ENCODE measurements at regions not wholly inside any gene's neighbourhood (a gene's known extent, or its start where the extent isn't known, plus 50 kb on each side); places are given as distances from the start of the nearest gene placed in this dataset.

- Mint-ChIP-seq H3K27me3 (ENCODE audit: low read depth) (no peaks in the 10 kb centered on the region), H3K4me3 (no peak overlapping the region), H3K4me1 (peaks cover 9% of the 10 kb centered on the region), H3K9me3 (peaks cover 8% of the 10 kb centered on the region), H3K27ac (no peak overlapping the region), H3K36me3 (no peaks in the 10 kb centered on the region)
- ATAC-seq (no peak), DNase-seq (ENCODE audit: low spot score) (no peak)
- ChIA-PET POLR2A (no interaction called here), CTCF (interaction anchor here (1.1 to 1.3 kb wide), 2 partner anchors 26 to 72 kb away, joined by 3 read pairs; no protein-coding TSS in a partner anchor)
- TF ChIP-seq ZNF512 (CRISPR knock-in tag; IDR thresholded peaks at IDR 0.05; ENCODE audit: borderline replicate concordance) (no peak), JAZF1 (CRISPR knock-in tag; IDR thresholded peaks at IDR 0.05) (no peak), ZNF232 (CRISPR knock-in tag; IDR thresholded peaks at IDR 0.05) (no peak), GTF2I (CRISPR knock-in tag; conservative IDR thresholded peaks at IDR 0.05) (no peak), GABPB1 (CRISPR knock-in tag; IDR thresholded peaks at IDR 0.05) (no peak), ATF6 (CRISPR knock-in tag; IDR thresholded peaks at IDR 0.05) (no peak), RELA (CRISPR knock-in tag; IDR thresholded peaks at IDR 0.05; ENCODE audit: borderline replicate concordance) (no peak), ZNF532 (CRISPR knock-in tag; IDR thresholded peaks at IDR 0.05; ENCODE audit: borderline replicate concordance) (no peak), ZNF121 (CRISPR knock-in tag; IDR thresholded peaks at IDR 0.05) (no peak)
Observed at GRCh38 chr19:30856786-30857185, 484.6 kb downstream of the ZNF536 start.

- Mint-ChIP-seq H3K36me3 (no peaks in the 10 kb centered on the region), H3K27me3 (ENCODE audit: low read depth) (no peaks in the 10 kb centered on the region), H3K4me1 (peaks cover 9% of the 10 kb centered on the region), H3K4me3 (no peak overlapping the region), H3K9me3 (peaks cover 8% of the 10 kb centered on the region), H3K27ac (no peak overlapping the region)
- ChIA-PET POLR2A (no interaction called here), CTCF (no interaction called here)
- DNase-seq (ENCODE audit: low spot score) (no peak), ATAC-seq (no peak)
- TF ChIP-seq ZNF512 (CRISPR knock-in tag; IDR thresholded peaks at IDR 0.05; ENCODE audit: borderline replicate concordance) (no peak), NR2C2 (CRISPR knock-in tag; IDR thresholded peaks at IDR 0.05) (no peak), USF1 (CRISPR knock-in tag; IDR thresholded peaks at IDR 0.05) (no peak), TEAD4 (CRISPR knock-in tag; IDR thresholded peaks at IDR 0.05) (no peak), E2F4 (CRISPR knock-in tag; IDR thresholded peaks at IDR 0.05; ENCODE audit: borderline replicate concordance, low read depth) (no peak), CREM (CRISPR knock-in tag; IDR thresholded peaks at IDR 0.05) (no peak), ZBTB43 (CRISPR knock-in tag; IDR thresholded peaks at IDR 0.05) (no peak), NFATC4 (CRISPR knock-in tag; IDR thresholded peaks at IDR 0.05) (no peak), ZNF532 (CRISPR knock-in tag; IDR thresholded peaks at IDR 0.05; ENCODE audit: borderline replicate concordance) (no peak), CREB1 (CRISPR knock-in tag; IDR thresholded peaks at IDR 0.05) (no peak), ZNF138 (CRISPR knock-in tag; conservative IDR thresholded peaks at IDR 0.05) (no peak)
Observed at GRCh38 chr19:30856376-30856775, 484.2 kb downstream of the ZNF536 start.
